GM21360 (cell line): ENCODE measurements at regions not wholly inside any gene's neighbourhood (a gene's known extent, or its start where the extent isn't known, plus 50 kb on each side); places are given as distances from the start of the nearest gene placed in this dataset.

Source experiments
- ATAC-seq: cut with Tn5 transposase; IDR thresholded peaks from one replicate; pipeline ENCODE4 v1.9.1; 2021; ENCODE audit warnings: mild to moderate bottlenecking, moderate library complexity; ENCODE audit not compliant: unreplicated experiment

GRCh38 chr10:10432296-10433035, 585.2 kb upstream of the CELF2 start:
- ATAC-seq = no peak

- no peak for ATAC-seq
Measured at GRCh38 chr10:10434312-10434711, 583.4 kb upstream of the CELF2 start.

- ATAC-seq = no peak
Measured at GRCh38 chr10:10437886-10438285, 579.8 kb upstream of the CELF2 start.

GRCh38 chr10:10438335-10439100, 579.2 kb upstream of the CELF2 start:
- ATAC-seq = no peak

- ATAC-seq = no peak
Measured at GRCh38 chr10:10456856-10457255, 560.8 kb upstream of the CELF2 start.

- ATAC-seq = no peak
Measured at GRCh38 chr10:10460451-10460850, 557.2 kb upstream of the CELF2 start.

- no peak for ATAC-seq
Measured at GRCh38 chr10:10462151-10462941, 555.3 kb upstream of the CELF2 start.

- no peak for ATAC-seq
Measured at GRCh38 chr10:10471758-10472157, 545.9 kb upstream of the CELF2 start.

GRCh38 chr10:10475812-10476211, 541.9 kb upstream of the CELF2 start:
- ATAC-seq = no peak

GRCh38 chr10:10477844-10478243, 539.8 kb upstream of the CELF2 start:
- no peak for ATAC-seq

GRCh38 chr10:10479465-10479864, 538.2 kb upstream of the CELF2 start:
- no peak for ATAC-seq

GRCh38 chr10:10482613-10483012, 535.1 kb upstream of the CELF2 start:
- no peak for ATAC-seq

- ATAC-seq = no peak
Measured at GRCh38 chr10:10489076-10489475, 528.6 kb upstream of the CELF2 start.

GRCh38 chr10:10489805-10490571, 527.7 kb upstream of the CELF2 start:
- ATAC-seq = no peak

- ATAC-seq = no peak
Measured at GRCh38 chr10:10490581-10490980, 527.1 kb upstream of the CELF2 start.

- no peak for ATAC-seq
Measured at GRCh38 chr10:10492420-10492819, 525.3 kb upstream of the CELF2 start.

- ATAC-seq = no peak
Measured at GRCh38 chr10:10493833-10494232, 523.8 kb upstream of the CELF2 start.

- no peak for ATAC-seq
Measured at GRCh38 chr10:10497245-10497644, 520.4 kb upstream of the CELF2 start.

- no peak for ATAC-seq
Measured at GRCh38 chr10:10498781-10499180, 518.9 kb upstream of the CELF2 start.

GRCh38 chr10:10499839-10500238, 517.8 kb upstream of the CELF2 start:
- ATAC-seq = no peak

GRCh38 chr10:10500937-10501336, 516.7 kb upstream of the CELF2 start:
- ATAC-seq = no peak
